ENCODE measurements at regions not wholly inside any gene's neighbourhood (a gene's known extent, or its start where the extent isn't known, plus 50 kb on each side); places are given as distances from the start of the nearest gene placed in this dataset.

GRCh38 chr22:48636746-48637145 is 1190.9 kb downstream of the BRD1 start:
- Mint-ChIP-seq H3K27me3 (ENCODE audit: insufficient read depth, low read depth, poor library complexity) (peaks cover 2% of the 10 kb centered on the region), H3K36me3 (ENCODE audit: low read depth) (no peaks in the 10 kb centered on the region), H3K4me3 (no peak overlapping the region; the same call in 2 of the 3 replicates), H3K4me1 (peaks cover 3% of the 10 kb centered on the region; the same call in 1 of the 3 replicates), H3K9me3 (no peaks in the 10 kb centered on the region), H3K27ac (no peak overlapping the region; the same call in 1 of the 2 replicates)
- Histone ChIP-seq H3K27me3 (ENCODE audit: insufficient read depth) (no peaks in the 10 kb centered on the region), H3F3A (replicated peaks; ENCODE audit: low read depth) (no peaks in the 10 kb centered on the region), H3K4me3 (no peak overlapping the region), H3K9me2 (ENCODE audit: insufficient read depth) (no peaks in the 10 kb centered on the region), H3K36me3 (ENCODE audit: insufficient read depth) (no peaks in the 10 kb centered on the region), H2AFZ (no peak overlapping the region), H3K4me2 (no peak overlapping the region), H3K27ac (ENCODE audit: low read depth) (no peak overlapping the region), H3K4me1 (ENCODE audit: insufficient read depth) (no peaks in the 10 kb centered on the region), H3K79me2 (replicated peaks; ENCODE audit: insufficient read depth) (no peaks in the 10 kb centered on the region), H4K20me1 (replicated peaks; ENCODE audit: insufficient read depth) (no peaks in the 10 kb centered on the region)
- TF ChIP-seq, protein P1, sequence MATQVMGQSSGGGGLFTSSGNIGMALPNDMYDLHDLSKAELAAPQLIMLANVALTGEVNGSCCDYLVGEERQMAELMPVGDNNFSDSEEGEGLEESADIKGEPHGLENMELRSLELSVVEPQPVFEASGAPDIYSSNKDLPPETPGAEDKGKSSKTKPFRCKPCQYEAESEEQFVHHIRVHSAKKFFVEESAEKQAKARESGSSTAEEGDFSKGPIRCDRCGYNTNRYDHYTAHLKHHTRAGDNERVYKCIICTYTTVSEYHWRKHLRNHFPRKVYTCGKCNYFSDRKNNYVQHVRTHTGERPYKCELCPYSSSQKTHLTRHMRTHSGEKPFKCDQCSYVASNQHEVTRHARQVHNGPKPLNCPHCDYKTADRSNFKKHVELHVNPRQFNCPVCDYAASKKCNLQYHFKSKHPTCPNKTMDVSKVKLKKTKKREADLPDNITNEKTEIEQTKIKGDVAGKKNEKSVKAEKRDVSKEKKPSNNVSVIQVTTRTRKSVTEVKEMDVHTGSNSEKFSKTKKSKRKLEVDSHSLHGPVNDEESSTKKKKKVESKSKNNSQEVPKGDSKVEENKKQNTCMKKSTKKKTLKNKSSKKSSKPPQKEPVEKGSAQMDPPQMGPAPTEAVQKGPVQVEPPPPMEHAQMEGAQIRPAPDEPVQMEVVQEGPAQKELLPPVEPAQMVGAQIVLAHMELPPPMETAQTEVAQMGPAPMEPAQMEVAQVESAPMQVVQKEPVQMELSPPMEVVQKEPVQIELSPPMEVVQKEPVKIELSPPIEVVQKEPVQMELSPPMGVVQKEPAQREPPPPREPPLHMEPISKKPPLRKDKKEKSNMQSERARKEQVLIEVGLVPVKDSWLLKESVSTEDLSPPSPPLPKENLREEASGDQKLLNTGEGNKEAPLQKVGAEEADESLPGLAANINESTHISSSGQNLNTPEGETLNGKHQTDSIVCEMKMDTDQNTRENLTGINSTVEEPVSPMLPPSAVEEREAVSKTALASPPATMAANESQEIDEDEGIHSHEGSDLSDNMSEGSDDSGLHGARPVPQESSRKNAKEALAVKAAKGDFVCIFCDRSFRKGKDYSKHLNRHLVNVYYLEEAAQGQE (IDR thresholded peaks at IDR 0.05; ENCODE audit: unreplicated experiment), result no peak
- TF ChIP-seq CREB1 (CRISPR knock-in tag; IDR thresholded peaks at IDR 0.05; ENCODE audit: low read depth) (no peak), STAT1 (IDR thresholded peaks at IDR 0.05; ENCODE audit: unreplicated experiment) (no peak), NANOG (IDR thresholded peaks at IDR 0.05; ENCODE audit: borderline replicate concordance) (no peak), EZH2 (IDR thresholded peaks at IDR 0.05; ENCODE audit: low read depth, unreplicated experiment) (no peak), ZNF331 (CRISPR knock-in tag; IDR thresholded peaks at IDR 0.05; ENCODE audit: low read depth) (no peak), POLR2AphosphoS5 (IDR thresholded peaks at IDR 0.05; ENCODE audit: low read depth) (no peak), EZH2phosphoT487 (IDR thresholded peaks at IDR 0.05; ENCODE audit: unreplicated experiment) (no peak), JUNB (IDR thresholded peaks at IDR 0.05; ENCODE audit: unreplicated experiment) (no peak), ZNF114 (CRISPR knock-in tag; IDR thresholded peaks at IDR 0.05) (no peak)
- TF ChIP-seq, protein P2, sequence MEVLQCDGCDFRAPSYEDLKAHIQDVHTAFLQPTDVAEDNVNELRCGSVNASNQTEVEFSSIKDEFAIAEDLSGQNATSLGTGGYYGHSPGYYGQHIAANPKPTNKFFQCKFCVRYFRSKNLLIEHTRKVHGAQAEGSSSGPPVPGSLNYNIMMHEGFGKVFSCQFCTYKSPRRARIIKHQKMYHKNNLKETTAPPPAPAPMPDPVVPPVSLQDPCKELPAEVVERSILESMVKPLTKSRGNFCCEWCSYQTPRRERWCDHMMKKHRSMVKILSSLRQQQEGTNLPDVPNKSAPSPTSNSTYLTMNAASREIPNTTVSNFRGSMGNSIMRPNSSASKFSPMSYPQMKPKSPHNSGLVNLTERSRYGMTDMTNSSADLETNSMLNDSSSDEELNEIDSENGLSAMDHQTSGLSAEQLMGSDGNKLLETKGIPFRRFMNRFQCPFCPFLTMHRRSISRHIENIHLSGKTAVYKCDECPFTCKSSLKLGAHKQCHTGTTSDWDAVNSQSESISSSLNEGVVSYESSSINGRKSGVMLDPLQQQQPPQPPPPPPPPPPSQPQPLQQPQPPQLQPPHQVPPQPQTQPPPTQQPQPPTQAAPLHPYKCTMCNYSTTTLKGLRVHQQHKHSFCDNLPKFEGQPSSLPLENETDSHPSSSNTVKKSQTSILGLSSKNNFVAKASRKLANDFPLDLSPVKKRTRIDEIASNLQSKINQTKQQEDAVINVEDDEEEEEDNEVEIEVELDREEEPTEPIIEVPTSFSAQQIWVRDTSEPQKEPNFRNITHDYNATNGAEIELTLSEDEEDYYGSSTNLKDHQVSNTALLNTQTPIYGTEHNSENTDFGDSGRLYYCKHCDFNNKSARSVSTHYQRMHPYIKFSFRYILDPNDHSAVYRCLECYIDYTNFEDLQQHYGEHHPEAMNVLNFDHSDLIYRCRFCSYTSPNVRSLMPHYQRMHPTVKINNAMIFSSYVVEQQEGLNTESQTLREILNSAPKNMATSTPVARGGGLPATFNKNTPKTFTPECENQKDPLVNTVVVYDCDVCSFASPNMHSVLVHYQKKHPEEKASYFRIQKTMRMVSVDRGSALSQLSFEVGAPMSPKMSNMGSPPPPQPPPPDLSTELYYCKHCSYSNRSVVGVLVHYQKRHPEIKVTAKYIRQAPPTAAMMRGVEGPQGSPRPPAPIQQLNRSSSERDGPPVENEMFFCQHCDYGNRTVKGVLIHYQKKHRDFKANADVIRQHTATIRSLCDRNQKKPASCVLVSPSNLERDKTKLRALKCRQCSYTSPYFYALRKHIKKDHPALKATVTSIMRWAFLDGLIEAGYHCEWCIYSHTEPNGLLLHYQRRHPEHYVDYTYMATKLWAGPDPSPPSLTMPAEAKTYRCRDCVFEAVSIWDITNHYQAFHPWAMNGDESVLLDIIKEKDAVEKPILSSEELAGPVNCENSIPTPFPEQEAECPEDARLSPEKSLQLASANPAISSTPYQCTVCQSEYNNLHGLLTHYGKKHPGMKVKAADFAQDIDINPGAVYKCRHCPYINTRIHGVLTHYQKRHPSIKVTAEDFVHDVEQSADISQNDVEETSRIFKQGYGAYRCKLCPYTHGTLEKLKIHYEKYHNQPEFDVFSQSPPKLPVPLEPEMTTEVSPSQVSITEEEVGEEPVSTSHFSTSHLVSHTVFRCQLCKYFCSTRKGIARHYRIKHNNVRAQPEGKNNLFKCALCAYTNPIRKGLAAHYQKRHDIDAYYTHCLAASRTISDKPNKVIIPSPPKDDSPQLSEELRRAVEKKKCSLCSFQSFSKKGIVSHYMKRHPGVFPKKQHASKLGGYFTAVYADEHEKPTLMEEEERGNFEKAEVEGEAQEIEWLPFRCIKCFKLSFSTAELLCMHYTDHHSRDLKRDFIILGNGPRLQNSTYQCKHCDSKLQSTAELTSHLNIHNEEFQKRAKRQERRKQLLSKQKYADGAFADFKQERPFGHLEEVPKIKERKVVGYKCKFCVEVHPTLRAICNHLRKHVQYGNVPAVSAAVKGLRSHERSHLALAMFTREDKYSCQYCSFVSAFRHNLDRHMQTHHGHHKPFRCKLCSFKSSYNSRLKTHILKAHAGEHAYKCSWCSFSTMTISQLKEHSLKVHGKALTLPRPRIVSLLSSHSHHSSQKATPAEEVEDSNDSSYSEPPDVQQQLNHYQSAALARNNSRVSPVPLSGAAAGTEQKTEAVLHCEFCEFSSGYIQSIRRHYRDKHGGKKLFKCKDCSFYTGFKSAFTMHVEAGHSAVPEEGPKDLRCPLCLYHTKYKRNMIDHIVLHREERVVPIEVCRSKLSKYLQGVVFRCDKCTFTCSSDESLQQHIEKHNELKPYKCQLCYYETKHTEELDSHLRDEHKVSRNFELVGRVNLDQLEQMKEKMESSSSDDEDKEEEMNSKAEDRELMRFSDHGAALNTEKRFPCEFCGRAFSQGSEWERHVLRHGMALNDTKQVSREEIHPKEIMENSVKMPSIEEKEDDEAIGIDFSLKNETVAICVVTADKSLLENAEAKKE (CRISPR knock-in tag; IDR thresholded peaks at IDR 0.05), result no peak
- TF ChIP-seq, protein P3, sequence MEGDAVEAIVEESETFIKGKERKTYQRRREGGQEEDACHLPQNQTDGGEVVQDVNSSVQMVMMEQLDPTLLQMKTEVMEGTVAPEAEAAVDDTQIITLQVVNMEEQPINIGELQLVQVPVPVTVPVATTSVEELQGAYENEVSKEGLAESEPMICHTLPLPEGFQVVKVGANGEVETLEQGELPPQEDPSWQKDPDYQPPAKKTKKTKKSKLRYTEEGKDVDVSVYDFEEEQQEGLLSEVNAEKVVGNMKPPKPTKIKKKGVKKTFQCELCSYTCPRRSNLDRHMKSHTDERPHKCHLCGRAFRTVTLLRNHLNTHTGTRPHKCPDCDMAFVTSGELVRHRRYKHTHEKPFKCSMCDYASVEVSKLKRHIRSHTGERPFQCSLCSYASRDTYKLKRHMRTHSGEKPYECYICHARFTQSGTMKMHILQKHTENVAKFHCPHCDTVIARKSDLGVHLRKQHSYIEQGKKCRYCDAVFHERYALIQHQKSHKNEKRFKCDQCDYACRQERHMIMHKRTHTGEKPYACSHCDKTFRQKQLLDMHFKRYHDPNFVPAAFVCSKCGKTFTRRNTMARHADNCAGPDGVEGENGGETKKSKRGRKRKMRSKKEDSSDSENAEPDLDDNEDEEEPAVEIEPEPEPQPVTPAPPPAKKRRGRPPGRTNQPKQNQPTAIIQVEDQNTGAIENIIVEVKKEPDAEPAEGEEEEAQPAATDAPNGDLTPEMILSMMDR (conservative IDR thresholded peaks at IDR 0.05; ENCODE audit: low read depth in 2 of 2), result no peak
- TF ChIP-seq, protein P4, sequence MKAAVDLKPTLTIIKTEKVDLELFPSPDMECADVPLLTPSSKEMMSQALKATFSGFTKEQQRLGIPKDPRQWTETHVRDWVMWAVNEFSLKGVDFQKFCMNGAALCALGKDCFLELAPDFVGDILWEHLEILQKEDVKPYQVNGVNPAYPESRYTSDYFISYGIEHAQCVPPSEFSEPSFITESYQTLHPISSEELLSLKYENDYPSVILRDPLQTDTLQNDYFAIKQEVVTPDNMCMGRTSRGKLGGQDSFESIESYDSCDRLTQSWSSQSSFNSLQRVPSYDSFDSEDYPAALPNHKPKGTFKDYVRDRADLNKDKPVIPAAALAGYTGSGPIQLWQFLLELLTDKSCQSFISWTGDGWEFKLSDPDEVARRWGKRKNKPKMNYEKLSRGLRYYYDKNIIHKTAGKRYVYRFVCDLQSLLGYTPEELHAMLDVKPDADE (IDR thresholded peaks at IDR 0.05), result no peak
- DNase-seq (ENCODE audit: low spot score) (no peak), ATAC-seq (no peak)

All from GM23338 (cell line).